ENCODE measurements at regions not wholly inside any gene's neighbourhood (a gene's known extent, or its start where the extent isn't known, plus 50 kb on each side); places are given as distances from the start of the nearest gene placed in this dataset.

DNA sequence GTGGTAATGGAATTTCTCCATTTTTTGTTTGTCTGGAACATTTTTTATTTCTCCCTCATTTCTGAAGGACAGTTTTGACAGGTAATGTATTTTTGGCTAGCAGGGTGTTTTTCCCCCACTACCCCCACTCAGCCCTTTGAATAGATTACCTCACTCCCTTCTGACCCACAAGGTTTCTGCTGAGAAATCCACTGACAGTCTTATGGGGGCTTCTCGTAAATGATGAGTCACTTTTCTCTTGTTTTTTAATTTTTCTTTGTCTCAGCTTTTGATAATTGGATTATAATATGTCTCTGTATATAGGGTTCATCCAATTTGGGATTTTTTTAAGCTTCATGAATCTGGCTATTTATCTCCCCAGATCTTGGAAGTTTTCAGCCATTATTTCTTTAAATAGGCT lies 74.7 kb upstream of the CCDC71L start:
- Histone ChIP-seq H3K4me3 (ENCODE audit: insufficient read depth, low read depth, low read length) (no peak overlapping the region), H3K36me3 (ENCODE audit: insufficient read depth, low read length) (no peaks in the 10 kb centered on the region), H3K79me2 (ENCODE audit: insufficient read depth, low read length) (no peaks in the 10 kb centered on the region), H3K9me3 (ENCODE audit: insufficient read depth, low read depth, low read length) (no peaks in the 10 kb centered on the region), H2AFZ (ENCODE audit: low read depth, low read length) (no peak overlapping the region), H4K20me1 (ENCODE audit: insufficient read depth, low read length) (no peaks in the 10 kb centered on the region), H3K4me2 (ENCODE audit: low read length) (no peak overlapping the region), H3K9ac (ENCODE audit: low read length) (no peak overlapping the region), H3K27me3 (ENCODE audit: insufficient read depth, low read length) (no peaks in the 10 kb centered on the region), H3K4me1 (ENCODE audit: insufficient read depth, low read length) (peaks cover 13% of the 10 kb centered on the region), H3K27ac (ENCODE audit: low read depth, low read length) (no peak overlapping the region)
- no peak overlapping the region for H3K27ac Mint-ChIP-seq (ENCODE audit: unreplicated experiment)
- FAIRE-seq (no peak), DNase-seq (ENCODE audit: low read depth) (no peak)
- peaks cover 13% of the 10 kb centered on the region for H3K4me1 Mint-ChIP-seq (ENCODE audit: low read depth, unreplicated experiment)
- peaks cover 7% of the 10 kb centered on the region for H3K9me3 Mint-ChIP-seq (ENCODE audit: unreplicated experiment)
- no peaks in the 10 kb centered on the region for H3K36me3 Mint-ChIP-seq (ENCODE audit: low read depth, unreplicated experiment)
- H3K4me3 Mint-ChIP-seq (ENCODE audit: unreplicated experiment), result no peak overlapping the region
- no peaks in the 10 kb centered on the region for H3K27me3 Mint-ChIP-seq (ENCODE audit: low read depth, unreplicated experiment)
- TF ChIP-seq, protein P1, sequence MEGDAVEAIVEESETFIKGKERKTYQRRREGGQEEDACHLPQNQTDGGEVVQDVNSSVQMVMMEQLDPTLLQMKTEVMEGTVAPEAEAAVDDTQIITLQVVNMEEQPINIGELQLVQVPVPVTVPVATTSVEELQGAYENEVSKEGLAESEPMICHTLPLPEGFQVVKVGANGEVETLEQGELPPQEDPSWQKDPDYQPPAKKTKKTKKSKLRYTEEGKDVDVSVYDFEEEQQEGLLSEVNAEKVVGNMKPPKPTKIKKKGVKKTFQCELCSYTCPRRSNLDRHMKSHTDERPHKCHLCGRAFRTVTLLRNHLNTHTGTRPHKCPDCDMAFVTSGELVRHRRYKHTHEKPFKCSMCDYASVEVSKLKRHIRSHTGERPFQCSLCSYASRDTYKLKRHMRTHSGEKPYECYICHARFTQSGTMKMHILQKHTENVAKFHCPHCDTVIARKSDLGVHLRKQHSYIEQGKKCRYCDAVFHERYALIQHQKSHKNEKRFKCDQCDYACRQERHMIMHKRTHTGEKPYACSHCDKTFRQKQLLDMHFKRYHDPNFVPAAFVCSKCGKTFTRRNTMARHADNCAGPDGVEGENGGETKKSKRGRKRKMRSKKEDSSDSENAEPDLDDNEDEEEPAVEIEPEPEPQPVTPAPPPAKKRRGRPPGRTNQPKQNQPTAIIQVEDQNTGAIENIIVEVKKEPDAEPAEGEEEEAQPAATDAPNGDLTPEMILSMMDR (IDR thresholded peaks at IDR 0.05; ENCODE audit: insufficient read depth, low read depth, low read length), result no peak
- TF ChIP-seq EZH2 (IDR thresholded peaks at IDR 0.05; ENCODE audit: insufficient read depth, low read length), result no peak

DNA sequence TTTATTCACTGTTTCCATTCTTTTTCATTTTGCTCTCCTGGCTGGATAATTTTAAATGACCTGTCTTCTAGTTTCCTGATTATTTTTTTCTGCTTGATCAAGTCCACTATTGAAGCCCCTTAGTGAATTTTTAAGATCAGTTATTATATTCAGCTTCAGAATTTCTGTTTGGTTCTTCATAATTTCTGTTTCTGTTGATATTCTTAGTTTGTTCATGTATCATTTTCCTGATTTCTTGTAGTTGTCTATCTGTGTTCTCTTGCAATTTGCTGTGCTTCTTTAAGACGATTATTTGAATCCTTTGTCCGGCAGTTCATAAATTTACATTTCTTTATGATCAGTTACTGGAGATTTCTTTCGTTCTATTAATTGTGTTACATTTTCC lies 75.2 kb upstream of the CCDC71L start:
- Histone ChIP-seq H3K27me3 (ENCODE audit: insufficient read depth, low read length) (no peaks in the 10 kb centered on the region), H3K4me1 (ENCODE audit: insufficient read depth, low read length) (peaks cover 9% of the 10 kb centered on the region), H3K4me2 (ENCODE audit: low read length) (no peak overlapping the region), H3K79me2 (ENCODE audit: insufficient read depth, low read length) (no peaks in the 10 kb centered on the region), H4K20me1 (ENCODE audit: insufficient read depth, low read length) (no peaks in the 10 kb centered on the region), H2AFZ (ENCODE audit: low read depth, low read length) (peak overlapping the region; percentile 60), H3K4me3 (ENCODE audit: insufficient read depth, low read depth, low read length) (no peak overlapping the region), H3K27ac (ENCODE audit: low read depth, low read length) (no peak overlapping the region), H3K9me3 (ENCODE audit: insufficient read depth, low read depth, low read length) (no peaks in the 10 kb centered on the region), H3K9ac (ENCODE audit: low read length) (no peak overlapping the region), H3K36me3 (ENCODE audit: insufficient read depth, low read length) (no peaks in the 10 kb centered on the region)
- DNase-seq (ENCODE audit: low read depth) (no peak), FAIRE-seq (peak; percentile 17)
- no peak overlapping the region for H3K27ac Mint-ChIP-seq (ENCODE audit: unreplicated experiment)
- TF ChIP-seq EZH2 (IDR thresholded peaks at IDR 0.05; ENCODE audit: insufficient read depth, low read length), result no peak
- TF ChIP-seq, protein P1 (IDR thresholded peaks at IDR 0.05; ENCODE audit: insufficient read depth, low read depth, low read length), result no peak
- H3K9me3 Mint-ChIP-seq (ENCODE audit: unreplicated experiment), result peaks cover 7% of the 10 kb centered on the region
- H3K4me3 Mint-ChIP-seq (ENCODE audit: unreplicated experiment), result no peak overlapping the region
- H3K27me3 Mint-ChIP-seq (ENCODE audit: low read depth, unreplicated experiment), result no peaks in the 10 kb centered on the region
- H3K36me3 Mint-ChIP-seq (ENCODE audit: low read depth, unreplicated experiment), result no peaks in the 10 kb centered on the region
- H3K4me1 Mint-ChIP-seq (ENCODE audit: low read depth, unreplicated experiment), result peaks cover 10% of the 10 kb centered on the region

DNA sequence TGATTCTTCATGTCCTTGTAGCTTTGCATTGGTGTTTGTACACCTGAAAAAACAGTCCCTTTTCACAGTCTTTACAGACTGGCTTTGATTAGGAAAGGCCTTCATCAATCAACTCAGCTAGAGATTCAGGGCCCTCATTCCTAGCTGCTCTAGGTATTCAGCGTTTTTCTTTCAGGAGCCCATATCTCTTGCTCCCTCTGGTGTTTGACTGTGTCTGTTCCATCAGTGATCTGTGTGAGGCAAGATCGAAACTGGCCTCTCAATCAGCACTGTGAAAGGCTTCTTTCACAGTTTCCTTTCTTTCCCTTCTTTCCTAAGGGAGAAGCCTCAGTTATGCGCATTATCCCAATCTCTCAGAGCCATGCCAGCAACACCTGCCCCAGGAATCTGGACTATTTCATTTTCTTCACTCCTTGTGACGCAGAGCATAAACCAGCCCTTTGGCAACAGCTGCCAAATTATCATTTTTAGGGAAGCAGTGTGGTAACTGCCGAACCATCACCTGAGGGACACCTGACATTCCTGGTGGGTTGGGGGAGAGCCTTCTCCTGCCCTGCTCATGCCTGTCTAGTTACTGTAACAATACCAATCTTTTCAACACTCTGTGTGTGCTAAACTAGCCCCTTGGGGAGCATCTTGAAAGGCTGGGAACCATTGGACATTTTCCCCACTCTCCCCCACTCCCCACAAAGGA lies 75.7 kb upstream of the CCDC71L start:
- Histone ChIP-seq H3K4me2 (ENCODE audit: low read length) (peak overlapping the region; percentile 33), H3K36me3 (ENCODE audit: insufficient read depth, low read length) (no peaks in the 10 kb centered on the region), H3K27ac (ENCODE audit: low read depth, low read length) (no peak overlapping the region), H2AFZ (ENCODE audit: low read depth, low read length) (peak overlapping the region; percentile 60), H4K20me1 (ENCODE audit: insufficient read depth, low read length) (no peaks in the 10 kb centered on the region), H3K9ac (ENCODE audit: low read length) (no peak overlapping the region), H3K4me3 (ENCODE audit: insufficient read depth, low read depth, low read length) (no peak overlapping the region), H3K4me1 (ENCODE audit: insufficient read depth, low read length) (peaks cover 6% of the 10 kb centered on the region), H3K27me3 (ENCODE audit: insufficient read depth, low read length) (no peaks in the 10 kb centered on the region), H3K9me3 (ENCODE audit: insufficient read depth, low read depth, low read length) (no peaks in the 10 kb centered on the region), H3K79me2 (ENCODE audit: insufficient read depth, low read length) (no peaks in the 10 kb centered on the region)
- Mint-ChIP-seq H3K4me1 (ENCODE audit: low read depth, unreplicated experiment) (peaks cover 5% of the 10 kb centered on the region), H3K36me3 (ENCODE audit: low read depth, unreplicated experiment) (no peaks in the 10 kb centered on the region), H3K27ac (ENCODE audit: unreplicated experiment) (peak overlapping the region; percentile 89), H3K4me3 (ENCODE audit: unreplicated experiment) (no peak overlapping the region), H3K27me3 (ENCODE audit: low read depth, unreplicated experiment) (no peaks in the 10 kb centered on the region), H3K9me3 (ENCODE audit: unreplicated experiment) (peaks cover 7% of the 10 kb centered on the region)
- DNase-seq (ENCODE audit: low read depth) (peak; percentile 63), FAIRE-seq (no peak)
- TF ChIP-seq EZH2 (IDR thresholded peaks at IDR 0.05; ENCODE audit: insufficient read depth, low read length), result no peak
- TF ChIP-seq, protein P1 (IDR thresholded peaks at IDR 0.05; ENCODE audit: insufficient read depth, low read depth, low read length), result peak; percentile 58
